Erythroblast (primary cell): ENCODE measurements at regions not wholly inside any gene's neighbourhood (a gene's known extent, or its start where the extent isn't known, plus 50 kb on each side); places are given as distances from the start of the nearest gene placed in this dataset.

Experiments used
- GATA1 ChIP-seq: IDR thresholded peaks from 2 replicates; pipeline ENCODE4 v1.6.1; 2011; ENCODE audit warnings: low read depth, mild to moderate bottlenecking, control low read depth, low read length, moderate library complexity
- POLR2A ChIP-seq: IDR thresholded peaks from 2 replicates; pipeline ENCODE4 v1.6.1; 2011; ENCODE audit warnings: mild to moderate bottlenecking, low read length

DNA sequence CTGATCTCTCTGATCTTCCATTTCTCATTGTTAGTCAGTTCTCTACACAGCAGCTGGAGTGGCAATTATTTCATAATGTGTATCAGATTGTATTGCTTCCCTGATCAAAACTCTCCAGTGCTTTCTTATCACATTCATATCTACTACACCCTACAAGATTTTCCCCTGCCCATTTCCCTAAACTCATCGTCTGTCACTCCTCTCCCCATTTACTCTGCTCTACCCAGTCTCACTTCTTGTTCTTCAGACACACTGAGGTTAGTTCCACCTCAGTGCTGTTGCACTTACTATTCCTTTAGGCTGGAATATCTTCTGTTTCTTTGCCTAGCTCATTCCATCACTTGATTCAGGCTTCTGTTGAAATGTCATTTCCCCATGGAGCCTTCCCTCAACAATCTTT is 197.1 kb downstream of the SATB1 start:
- TF ChIP-seq POLR2A (no peak), GATA1 (no peak)
